RCC 7860 (cell line): ENCODE measurements at regions not wholly inside any gene's neighbourhood (a gene's known extent, or its start where the extent isn't known, plus 50 kb on each side); places are given as distances from the start of the nearest gene placed in this dataset.
"Not testable (repeated sequence)": the region's sequence is repeated elsewhere in the genome, so short reads cannot be mapped to it uniquely, and the experiment has no call there.

ENCODE experiments used
- DNase-seq: peaks from one replicate; pipeline ENCODE4 v3.0.0-alpha.2; 2015; ENCODE audit warnings: low spot score
- FAIRE-seq: peaks from 2 replicates; lab custom pipeline; 2012; peaks lifted over from hg19 to GRCh38; lab: Jason Lieb, UNC

GRCh38 chr10:131822013-131822691 lies 78.7 kb upstream of the PPP2R2D start:
- DNase-seq (no peak), FAIRE-seq (no peak)

GRCh38 chr10:131822692-131823245 lies 78.0 kb upstream of the PPP2R2D start:
- DNase-seq, result no peak
- FAIRE-seq, result no peak

- not testable (repeated sequence) for DNase-seq, FAIRE-seq
Observed at GRCh38 chr10:131823601-131824099, 77.2 kb upstream of the PPP2R2D start.

DNA sequence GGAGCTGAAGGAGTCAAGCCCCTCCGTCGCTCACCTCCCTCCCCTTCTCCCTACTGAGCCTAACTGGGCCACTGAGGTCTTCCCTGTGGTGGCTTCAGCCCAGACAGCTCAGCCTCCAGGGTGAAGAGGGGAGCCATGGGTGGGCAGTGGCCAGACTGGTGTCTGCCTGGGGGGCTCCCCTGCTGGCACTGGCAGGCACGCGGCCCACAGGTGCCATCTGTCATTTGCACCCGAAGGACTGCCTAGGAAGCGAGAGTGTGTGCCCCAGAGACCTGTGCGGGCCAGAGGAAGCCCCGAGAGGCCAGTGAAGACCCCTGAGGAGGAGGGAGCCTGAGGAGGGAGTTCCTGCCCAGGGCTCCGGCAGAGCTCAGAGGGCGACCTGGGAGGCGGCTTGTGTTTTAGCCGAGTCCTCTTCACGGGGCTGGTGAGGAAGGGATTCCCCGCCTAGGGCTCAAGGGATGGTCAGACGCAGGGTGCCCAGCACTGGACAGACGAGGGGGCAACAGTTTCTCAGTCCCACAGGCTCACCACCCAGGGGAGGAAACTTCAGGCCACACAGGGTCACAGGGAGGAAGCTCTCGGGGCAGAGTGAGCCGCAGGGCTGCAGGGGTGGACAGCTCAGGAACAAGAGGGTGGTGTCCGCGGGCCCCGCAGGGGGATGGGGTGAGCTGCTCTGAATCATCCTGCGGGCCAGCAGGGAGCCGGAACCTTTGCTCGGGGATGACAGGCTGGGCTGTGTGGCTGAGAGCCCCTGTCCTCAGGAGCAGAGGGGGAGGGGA lies 76.2 kb upstream of the PPP2R2D start:
- FAIRE-seq, result no peak
- no peak for DNase-seq

- no peak for DNase-seq
- FAIRE-seq, result no peak
Observed at GRCh38 chr10:131825150-131825848, 75.5 kb upstream of the PPP2R2D start.

DNA sequence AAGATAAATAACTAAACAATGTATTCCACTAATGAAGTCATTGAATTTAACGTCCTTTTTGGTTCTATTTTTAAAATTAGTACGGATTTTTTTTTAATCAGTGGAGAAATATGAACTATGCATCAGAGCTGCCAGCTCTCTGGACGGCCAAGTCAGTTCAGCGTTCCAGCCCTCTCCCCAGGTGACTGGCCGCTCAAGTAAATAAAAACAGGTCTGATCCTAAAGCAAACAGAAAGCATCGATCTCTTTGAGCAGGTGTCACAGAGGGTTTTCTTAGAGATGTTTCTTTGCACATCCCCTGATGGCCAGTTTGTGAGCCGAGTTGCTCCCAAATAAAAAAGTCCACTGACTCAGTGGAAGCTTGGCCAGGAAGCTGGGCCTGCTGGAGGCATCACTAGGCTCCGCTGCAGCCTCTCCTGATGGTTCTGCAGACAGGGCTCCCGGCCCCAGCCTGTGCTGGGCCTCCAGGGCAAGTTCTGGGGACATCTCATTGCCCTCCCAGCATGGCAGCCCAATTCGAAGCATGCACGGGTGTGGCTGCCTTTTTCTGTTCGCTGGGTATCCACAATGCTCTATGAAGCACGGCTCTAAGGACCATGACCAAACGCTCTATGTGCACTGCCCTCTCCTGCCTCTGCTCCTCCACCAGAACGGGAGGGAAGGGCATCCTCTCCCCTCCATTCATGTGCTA lies 74.7 kb upstream of the PPP2R2D start:
- DNase-seq (no peak), FAIRE-seq (no peak)

DNA sequence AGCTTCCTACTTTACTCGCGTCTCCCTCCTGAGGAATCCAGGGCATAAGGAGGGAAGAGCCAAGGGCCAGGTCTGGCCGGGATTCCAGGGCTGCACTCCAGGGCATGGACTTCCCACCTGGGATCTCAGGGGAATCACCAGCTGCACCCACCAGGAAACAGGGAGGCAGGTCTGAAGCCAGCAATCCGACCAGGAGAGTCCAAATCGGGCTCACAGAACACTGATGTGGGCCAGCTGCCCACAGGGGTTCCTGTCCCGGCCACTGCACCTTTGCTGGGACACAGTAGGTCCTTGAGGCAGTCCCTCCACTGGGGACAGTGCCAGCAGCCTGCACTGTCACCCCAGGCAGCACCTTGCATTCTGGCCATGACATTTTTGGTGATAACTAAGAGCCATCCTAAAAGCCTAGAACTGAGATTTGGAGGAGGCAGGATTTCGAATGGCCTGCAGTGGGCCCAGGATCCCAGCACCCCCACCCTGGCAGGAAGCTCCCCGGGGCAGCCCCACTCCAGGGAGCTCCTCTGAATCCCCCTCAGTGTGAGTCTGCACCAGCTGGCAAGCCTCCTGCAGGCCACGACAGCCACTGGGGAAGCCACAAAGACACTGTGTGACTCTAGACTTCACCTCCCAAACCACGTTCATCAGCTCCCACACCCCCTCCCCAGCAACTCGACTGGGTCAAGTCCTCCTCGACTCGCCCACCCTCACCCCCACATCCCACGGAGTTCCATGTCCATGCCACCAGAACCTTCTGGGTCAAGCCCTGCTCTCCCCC lies 71.5 kb upstream of the PPP2R2D start:
- no peak for FAIRE-seq
- no peak for DNase-seq

- FAIRE-seq (no peak), DNase-seq (no peak)
Observed at GRCh38 chr10:131830446-131831130, 70.2 kb upstream of the PPP2R2D start.

- no peak for DNase-seq
- FAIRE-seq, result no peak
Observed at GRCh38 chr10:131831561-131831960, 69.2 kb upstream of the PPP2R2D start.

- FAIRE-seq, result no peak
- DNase-seq, result no peak
Observed at GRCh38 chr10:131832056-131832685, 68.6 kb upstream of the PPP2R2D start.

DNA sequence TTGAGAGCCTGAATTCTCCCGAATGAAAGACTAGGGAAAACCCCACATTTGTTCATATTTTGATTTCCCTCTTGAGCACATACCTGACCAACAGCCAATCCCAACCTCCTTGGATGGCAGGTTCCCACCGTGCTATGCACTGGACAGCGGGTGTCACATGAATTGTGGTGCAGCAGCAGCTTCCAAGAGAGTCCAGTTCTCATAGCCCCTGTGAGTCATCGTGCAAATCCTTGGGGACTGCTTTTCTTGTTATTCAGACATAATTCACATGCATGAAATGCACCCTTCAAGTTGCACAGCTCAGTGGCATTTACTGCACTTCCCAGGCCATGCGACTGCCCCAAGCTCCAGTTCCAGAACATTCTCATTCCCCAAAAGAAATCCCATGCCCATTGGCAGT lies 67.8 kb upstream of the PPP2R2D start:
- FAIRE-seq (no peak), DNase-seq (no peak)

DNA sequence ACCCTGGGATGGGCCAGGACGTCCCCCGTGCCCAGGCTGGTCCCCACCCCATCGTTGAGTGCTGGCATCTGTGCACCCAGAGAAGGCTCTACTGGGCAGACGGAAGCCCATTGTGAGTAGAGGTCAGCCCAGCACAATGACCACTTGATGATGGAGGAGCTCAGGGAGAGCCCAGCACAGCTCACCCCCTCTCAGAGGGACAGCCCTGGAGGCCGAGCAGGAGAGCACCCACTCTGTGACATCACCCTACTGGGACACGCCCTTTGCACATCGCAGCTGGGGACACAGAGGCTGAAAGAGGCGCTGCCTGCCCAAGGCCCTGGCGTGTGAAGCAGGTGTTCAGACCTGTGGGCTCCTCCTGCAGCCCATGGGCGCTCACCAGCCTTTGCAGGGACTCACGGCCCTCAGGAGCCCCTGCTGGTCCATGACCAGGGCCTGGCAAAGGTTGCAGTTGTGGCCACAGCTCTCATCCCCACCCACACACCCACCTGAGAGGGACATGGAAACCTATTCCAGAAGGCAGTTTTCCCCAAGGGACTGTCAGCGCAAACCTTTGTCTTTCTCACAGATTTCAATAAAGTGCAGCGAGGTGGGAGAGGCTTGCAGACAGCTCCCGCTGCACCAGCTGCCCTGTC lies 67.2 kb upstream of the PPP2R2D start:
- FAIRE-seq (no peak), DNase-seq (no peak)

DNA sequence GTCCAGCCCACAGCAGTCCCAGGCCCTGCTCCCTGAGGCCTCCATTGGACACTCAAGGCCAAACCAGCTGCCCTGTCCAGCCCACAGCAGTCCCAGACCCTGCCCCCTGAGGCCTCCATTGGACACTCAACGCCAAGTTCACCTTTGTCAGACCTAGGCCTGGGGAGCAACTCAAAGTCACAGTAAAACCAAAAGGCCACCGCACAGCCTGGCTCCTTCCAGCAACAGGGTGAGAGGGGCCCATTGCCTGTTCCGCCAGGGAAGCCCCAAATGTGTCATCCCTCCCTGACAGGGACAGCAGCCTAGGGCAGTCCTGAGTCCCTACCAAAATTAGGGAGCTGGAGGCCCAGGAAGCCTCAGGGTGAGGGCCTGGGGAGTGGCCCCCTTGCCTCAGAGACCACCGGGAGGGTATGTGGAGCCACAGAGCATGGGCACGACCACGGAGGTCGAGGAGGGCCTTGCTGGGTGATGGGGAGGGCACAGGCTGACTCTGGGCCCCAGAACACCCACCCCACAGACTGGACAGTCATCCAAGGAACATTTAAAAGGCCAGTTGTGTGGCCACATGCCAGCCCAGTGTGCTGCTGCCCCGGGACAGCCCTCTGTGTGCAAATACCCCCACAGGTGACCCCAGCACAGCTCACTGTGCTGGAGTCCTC lies 66.5 kb upstream of the PPP2R2D start:
- DNase-seq (no peak), FAIRE-seq (no peak)

DNA sequence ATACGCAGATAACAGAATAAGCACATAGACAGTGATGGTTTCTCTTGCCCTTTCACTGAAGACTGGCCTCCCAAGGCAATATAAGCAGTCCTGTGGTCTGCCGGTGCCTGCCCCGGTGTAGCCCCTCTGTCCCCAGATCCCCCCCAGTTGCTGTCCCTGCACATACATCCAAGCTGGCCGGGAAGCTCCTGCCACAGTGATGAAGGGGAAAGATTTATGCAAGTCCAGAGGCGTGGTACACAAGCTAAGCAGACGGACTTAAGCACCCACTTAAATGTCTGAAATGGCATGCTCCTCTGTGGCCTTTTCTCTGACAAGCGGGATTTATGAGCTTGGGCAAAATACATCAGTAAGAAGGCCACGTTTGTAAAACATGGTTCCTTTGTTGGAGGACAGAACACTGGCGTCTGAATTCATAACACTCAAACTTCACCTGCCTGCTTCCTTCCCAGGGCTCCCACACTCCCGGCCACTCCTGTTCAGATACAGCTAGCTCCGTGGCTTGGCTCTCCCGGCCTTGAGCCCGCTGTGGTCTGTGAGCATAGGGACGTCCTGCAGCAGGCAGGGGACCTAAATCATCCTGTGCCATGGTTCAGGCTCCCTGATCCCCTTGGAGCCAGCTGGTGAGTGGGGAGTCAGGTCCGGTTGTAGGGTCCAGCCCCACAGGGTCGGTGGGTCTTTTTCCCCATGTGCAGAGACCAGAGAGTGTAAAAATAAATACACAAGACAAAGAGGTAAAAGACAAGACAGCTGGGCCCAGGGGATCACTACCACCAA lies 61.7 kb upstream of the PPP2R2D start:
- DNase-seq (no peak), FAIRE-seq (no peak)

DNA sequence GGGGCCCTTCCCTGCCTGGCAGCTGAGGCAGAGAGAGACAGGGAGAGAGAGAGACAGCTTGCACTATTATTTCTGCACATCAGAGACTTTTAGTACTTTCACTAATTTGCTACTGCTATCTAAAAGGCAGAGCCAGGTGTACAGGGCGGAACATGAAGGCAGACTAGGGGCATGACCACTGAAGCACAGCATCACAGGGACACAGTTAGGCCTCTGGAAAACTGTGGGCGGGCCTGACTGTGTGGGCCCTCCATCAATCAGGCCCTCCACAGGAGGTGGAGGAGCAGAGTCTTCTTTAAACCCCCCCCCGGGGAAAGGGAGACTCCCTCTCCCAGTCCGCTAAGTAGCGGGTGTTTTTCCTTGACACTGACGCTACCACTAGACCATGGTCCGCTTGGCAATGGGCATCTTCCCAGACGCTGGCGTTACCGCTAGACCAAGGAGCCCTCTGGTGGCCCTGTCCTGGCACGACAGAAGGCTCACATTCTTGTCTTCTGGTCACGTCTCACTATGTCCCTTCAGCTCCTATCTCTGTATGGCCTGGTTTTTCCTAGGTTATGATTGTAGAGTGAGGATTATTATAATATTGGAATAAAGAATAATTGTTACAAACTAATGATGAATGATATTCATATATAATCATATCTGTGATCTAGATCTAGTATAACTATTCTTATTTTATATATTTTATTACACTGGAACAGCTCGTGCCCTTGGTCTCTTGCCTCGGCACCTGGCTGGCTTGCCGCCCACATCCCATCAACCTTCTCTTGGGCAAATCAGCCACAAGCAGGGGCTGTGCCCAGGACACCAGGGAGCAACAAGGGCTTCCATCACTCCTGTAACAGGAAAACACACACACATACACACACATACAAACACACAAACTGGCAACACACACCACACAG lies 60.7 kb upstream of the PPP2R2D start:
- FAIRE-seq, DNase-seq: not testable (repeated sequence)

GRCh38 chr10:131840788-131841118 lies 60.1 kb upstream of the PPP2R2D start:
- DNase-seq (no peak), FAIRE-seq (no peak)
